GM19452 (cell line): ENCODE measurements at regions not wholly inside any gene's neighbourhood (a gene's known extent, or its start where the extent isn't known, plus 50 kb on each side); places are given as distances from the start of the nearest gene placed in this dataset.
"Not testable (repeated sequence)": the region's sequence is repeated elsewhere in the genome, so short reads cannot be mapped to it uniquely, and the experiment has no call there.

Experiments
- ATAC-seq: cut with Tn5 transposase; IDR thresholded peaks from one replicate; pipeline ENCODE4 v1.9.1; 2021; ENCODE audit not compliant: unreplicated experiment

DNA sequence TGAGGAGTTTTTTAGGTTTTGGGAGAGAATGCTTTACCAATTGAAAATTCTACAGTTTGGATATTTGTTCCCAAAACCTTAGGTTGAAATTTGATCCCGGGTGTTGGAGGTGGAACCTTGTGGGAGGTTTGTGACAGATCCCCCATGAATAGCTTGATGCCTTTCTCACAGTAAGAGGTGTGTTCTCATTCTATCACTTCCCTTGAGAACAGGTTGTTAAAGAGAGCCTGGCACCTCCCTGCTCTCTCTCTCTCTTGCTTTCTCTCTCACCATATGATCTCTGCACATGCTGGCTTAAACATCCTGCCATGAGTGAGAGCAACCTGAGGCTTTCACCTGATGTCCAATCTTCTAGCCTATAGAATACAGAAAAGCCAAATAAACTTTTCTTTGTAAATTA, 1475.5 kb upstream of the AGA start:
- ATAC-seq, result no peak

DNA sequence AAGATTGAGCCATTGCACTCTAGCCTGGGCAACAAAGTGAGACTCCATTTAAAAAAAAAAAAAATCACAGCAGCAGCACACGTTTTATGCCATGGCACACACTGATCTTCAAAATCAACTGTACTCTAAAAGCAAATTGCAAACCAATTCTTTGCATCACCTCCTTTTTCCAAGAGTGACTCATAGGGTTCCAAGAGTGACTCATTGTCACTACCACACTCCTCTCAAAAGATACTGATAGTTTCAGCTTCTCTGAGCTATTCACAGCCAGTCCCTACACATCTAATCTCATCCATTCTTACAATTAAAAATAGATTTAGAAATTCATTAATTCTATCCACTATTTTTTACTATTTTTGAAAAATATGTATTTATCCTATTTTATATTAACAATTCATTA, 1494.9 kb upstream of the AGA start:
- ATAC-seq, result no peak

DNA sequence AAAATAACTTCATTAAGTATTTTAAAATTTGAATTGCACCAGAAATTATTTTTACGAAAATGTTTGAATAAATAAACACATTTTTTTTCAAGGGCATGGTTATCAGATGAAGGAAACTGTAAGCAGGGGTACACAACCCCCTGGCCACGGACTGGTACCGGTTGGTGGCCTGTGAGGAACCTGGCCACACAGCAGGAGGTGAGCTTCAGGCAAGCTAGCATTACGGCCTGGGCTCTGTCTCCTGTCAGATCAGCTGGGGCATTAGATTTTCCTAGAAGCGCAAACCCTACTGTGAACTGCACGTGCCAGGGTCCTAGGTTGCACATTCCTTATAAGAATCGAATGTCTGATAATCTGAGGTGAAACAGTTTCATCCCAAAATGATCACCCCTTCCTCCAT, 1499.7 kb upstream of the AGA start:
- ATAC-seq, result no peak

DNA sequence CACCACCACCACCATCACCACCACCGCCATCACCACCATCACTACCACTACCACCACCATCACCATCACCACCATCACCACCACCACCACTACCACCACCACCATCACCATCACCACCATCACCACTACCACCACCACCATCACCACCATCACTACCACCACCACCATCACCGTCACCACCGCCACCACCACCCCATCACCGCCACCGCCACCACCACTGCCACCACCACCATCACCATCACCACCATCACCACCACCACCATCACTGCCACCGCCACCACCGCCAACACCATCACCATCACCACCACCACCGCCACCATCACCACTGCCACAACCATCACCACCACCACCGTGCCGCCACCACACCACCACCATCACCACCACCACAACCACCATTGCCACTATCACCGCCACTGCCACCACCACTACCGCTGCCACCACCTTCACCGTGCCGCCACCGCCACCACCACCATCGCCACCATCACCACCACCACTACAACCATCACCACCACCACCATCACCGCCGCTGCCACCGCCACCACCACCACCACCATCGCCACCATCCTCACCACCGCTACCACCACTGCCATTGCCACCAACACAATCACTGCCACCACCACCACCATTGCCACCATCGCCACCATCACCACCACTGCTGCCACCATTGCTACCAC, 1511.3 kb upstream of the AGA start:
- ATAC-seq, result no peak

DNA sequence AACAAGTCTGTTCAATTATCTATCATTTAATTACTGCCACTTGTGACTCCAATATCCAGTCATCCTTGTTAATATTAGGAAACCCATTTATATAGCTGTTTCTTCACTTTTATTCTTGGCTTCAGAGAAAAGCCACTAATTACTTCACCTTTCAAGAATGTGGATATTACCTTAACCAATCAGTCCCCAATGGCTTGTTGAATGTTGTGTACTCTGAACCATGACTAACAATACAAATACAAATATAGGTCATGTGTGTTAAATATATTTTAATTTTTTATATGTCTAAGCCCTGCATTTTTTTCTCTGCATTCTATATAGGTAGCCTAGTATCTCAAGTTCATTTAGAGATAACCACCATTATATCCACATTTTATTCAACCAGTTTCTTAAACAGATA, 1513.4 kb upstream of the AGA start:
- no peak for ATAC-seq

DNA sequence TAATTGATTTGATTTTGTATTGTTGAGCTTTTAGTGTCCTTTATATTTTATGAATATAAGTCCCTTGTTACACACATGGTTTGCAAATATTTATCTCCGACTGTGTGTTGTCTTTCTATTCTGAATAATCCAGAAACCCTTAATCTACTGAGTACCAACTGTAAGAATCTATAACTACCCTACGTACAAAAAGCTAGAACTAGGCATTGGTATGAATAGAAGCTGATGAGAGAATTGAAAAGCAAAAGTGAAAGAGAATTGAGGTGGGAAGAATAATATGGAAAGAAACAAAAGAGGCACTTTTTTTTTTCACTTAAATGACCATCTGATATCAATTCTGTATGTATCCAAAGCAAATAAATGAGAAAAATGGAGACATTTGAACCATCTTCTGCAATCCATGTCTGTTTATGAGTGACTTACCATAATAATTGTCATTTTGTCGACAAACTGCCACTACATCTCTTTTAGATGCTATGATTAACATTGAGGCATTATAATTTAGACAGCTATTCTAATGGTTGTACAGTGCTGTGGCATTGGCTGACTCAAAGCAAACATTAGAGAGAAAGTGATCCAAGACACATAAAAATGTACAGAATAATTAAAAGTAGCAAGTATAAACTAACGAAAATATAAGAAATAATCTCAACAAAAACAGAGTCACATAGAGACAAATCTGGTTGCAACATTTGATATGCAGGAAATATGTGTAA, 1516.6 kb upstream of the AGA start:
- no peak for ATAC-seq

DNA sequence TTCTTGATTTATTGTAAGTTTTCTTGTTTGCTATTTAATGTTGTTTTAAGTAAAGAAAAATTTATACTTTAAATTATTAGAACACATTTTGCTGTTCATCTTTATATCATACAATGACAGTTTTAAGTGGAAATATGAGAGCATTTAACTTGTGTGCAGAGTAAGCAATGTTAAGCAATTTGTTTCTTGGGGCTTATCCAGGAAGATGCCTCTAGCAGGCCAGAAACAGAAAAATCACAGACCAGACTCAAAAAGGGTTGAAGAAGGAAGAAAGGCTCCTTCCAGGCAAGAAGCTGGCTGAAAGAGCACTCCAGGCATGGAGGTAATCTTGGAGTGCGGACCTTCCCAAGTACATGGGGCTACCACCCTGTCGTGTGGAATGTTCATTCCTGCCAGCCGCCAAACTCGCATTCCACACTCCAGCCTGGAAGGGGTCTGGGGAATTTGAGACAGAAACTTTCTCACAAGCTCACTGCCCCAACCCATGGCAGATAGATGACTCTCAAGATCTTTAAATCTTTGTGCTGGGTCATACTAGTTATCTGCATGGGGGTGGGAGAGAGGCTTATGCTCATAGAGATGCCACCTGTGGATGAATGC, 1521.3 kb upstream of the AGA start:
- ATAC-seq, result no peak

DNA sequence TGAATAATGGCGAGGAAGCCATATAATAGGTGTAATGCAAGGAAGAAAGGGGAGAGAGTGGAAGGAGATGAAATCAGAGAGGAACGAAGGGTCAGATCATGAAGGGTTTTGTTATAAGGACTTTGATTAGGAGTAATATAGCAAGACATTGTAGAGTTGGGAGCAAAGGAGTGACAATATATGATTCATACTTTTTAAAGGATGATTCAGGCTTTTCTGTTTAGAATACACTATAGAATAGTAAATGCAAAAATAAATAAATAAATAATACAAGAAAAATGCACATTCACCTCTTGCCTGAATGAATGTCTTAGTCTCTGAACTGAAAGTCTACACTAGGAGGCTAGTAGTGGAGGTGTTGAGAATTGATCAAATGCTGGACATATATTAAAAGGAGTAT, 1524.4 kb upstream of the AGA start:
- no peak for ATAC-seq

DNA sequence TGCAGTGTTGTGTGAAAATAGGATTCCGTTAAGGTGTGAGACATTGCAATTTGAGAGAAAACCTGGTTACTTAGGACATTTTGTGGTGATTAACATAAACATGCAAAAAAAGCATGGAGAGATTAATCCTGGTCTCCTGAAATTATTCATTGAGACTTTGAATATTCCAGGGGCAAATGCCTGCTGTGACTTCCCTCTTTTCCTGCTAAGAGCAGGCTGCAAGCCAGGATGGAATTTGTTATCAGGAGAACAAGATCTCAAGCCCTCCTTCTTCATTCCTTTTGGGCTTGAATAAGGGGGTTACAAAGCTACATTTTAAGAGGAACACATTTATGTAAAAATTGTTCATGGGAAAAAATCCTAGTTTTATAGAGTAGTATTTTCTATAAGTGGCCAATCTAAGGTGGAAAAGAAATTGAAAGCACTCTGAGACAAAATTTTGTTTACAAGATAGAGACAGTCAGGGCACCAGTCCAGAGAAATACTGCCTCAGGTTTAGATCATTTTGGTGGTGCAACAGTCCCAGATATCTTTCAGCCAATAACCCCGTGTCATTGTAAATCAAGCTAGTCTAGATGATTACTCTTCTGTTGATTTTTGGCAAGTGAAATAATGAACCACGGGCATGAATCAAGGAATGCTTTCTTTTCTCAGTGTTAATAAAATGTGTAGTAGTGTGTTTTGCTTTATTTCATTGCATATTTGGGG, 1528.3 kb upstream of the AGA start:
- no peak for ATAC-seq

DNA sequence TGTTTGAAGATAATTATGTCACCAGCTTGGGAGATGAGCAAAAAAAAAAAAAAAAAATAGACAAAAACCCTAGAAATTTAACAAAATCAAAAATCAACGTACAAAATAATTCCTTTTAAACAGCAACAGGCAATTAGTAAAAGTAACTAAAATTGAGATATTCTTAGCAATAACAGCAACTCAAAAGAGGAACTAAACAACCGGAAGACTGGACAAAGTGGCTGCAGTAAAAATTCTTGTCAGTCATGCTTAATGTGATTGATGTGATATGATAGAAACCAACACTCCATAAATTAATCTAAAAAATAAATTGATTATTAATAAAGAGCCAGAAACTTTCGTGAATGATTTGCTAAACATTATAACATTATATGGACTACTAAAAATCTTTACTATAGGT, 1534.6 kb upstream of the AGA start:
- ATAC-seq, result no peak

DNA sequence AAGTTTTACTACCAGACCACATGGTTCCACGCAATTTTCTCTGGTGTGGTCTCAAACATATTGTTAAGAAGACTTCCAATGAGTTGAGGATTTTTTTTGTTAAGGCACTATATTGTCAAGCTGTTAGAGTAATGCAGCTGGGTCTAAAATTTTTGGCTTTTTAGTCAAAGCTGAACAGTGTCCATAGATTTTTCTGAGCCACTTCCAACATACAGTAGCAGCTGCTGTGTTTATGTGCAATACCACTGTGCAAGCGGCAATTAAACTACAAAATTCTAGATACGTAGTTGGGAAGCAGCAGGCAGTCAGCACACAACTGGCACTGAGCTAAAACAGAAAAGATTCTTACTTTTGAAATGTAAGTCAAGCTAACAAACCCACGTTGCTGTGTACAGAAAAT, 1551.1 kb upstream of the AGA start:
- ATAC-seq, result no peak

DNA sequence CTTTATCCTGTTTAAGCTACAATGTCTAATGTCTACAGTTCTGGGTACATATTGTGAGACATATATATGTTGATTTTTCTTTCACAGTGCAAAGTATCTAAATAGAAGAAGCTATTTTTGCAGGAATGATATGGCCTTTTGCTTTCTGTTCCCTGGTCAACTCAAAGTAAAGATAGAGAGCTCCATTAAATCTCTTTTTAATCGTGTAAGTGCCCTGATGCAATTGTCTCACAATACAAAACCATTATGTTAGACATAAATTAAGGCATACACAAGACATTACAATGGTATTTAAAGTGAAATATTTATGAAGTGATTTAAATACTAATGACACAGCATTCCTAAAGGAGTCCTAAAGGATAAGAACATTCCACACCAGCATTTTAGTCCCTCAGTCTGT, 1559.7 kb upstream of the AGA start:
- no peak for ATAC-seq

DNA sequence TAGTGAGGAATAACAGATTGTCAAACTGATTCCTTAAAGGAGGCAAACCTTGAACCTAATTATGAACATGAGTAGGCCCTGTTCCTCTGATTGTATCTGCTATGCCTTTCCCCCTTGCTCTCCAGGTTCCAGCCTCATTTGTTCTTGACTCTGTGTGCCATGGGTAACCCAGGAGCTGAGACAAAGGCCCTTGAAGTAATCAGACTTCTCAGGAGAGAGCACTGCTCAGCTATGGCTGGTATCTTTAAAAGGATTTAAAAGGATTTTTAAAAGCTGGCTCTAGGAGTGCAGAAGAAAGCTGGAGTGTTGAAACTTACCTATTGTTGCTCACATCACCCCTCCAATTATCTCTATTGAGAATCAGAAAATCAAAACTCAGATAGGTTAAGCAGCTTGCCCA, 1565.5 kb upstream of the AGA start:
- ATAC-seq, result no peak

DNA sequence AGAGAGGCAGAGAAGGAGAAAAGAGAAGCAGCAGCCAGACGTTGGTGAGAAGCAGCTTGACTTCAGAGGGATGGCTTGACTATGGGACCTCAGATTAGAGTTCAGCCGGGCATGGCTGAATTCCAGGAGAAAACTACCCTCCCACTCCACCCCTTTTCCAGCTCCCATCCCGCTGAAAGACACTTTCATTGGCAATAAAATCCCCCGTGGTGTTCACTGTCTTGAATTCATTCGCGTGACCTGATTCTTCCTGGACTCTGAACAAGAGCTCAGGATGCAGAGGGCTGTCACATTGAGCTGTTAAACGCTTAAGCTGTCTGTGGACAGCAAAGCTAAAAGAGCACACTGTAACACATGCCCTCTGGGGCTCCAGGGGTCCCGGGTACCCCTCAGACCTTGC, 1575.3 kb upstream of the AGA start:
- ATAC-seq, result no peak

DNA sequence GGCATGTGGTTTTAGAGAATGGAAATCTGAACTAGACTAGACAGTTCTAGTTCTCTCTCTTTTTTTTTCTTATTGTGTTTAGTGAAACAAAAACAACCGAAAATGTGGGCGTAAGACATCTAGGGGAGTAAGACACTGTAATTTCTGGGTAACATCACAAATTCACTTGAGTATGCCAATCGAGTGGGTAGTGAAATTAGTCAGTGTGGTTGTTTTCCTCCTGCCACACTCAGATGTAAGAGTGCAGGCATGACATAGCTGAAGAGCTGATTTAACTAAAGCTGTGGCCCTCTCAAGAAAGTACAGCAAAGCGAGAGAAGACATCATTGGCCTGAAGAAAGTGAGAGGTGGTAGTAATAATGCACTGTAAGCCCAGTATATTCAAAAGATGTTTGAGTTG, 1585.3 kb upstream of the AGA start:
- ATAC-seq, result no peak

DNA sequence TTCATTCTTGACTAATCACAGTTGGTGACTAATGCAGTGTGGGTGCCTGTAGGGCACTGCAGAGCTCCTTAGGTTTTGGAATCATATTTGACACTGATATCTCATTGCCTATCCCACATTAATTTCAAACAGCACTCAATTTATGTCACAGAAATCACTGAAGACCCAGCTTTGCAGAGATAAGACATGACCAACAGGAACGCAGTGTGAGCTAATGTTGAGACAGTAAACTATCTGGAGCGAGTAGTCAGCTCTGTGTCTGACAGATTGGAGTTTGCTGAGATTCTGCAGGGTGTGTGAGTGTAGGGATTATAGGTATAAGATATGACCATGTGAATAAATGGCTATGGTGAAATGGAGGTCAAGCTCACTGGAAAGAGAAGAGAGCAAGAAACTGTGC, 1586.1 kb upstream of the AGA start:
- ATAC-seq, result no peak

DNA sequence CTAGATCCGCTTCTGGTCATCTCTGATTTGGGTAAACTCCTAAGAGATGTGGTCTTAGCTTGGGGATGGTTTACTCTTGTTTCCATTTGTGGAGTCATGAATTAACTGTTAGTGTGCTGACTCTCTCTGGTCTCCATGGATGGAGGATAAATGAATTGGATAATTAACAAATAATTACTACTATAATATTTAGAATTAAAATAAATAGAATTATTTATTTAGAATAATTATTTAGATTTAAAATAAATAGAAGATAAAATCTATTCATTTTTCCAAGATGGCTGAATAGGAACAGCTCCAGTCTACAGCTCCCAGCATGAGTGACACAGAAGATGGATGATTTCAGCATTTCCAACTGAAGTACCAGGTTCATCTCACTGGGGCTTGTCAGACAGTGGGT, 1587.4 kb upstream of the AGA start:
- no peak for ATAC-seq

DNA sequence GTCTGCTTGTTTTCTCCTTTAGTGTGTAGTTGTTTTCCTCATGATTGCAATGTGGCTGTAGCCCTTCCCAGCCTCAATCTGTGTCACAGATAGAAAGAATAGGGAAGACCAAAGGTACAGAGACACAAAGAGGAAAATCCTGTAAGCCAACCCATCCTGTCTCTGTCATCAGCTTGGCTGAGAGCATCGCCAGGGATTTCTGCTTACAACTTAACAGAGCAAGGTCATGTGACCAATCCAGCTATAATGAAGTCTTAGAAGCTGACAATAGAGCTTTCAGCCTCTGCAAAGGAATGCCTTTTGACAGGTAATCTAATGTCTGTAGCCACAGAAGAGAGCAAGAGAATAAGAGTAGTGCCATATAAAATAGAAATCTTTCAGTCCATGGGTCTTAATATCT, 1598.0 kb upstream of the AGA start:
- no peak for ATAC-seq

DNA sequence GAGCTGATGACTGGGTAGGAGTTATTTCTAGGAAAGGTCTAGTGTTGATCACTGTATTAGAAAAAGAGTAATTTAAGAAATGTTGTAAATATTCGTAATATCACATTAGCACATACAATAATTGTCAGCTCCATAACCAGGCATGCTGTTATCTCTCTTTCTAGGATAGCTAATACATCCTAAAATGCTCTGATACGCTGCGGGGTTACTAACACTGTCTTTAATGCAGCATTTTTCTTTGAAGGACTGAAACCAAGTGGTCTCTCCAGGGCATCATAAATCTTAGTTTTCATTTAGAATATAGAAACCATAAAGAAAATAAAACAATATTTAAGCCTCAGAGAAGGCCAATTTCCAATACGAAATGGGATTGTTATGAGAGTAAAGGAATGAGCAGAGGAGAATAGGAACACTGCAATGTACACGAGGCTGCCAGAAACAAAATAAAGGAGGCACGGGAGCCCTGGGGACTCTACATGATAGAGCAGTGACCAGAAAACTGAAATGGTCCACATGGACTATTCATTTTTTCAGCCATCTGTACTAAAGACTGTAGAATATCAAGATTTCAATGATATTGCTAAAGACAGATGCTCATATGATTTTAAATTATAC, 1606.7 kb upstream of the AGA start:
- no peak for ATAC-seq

DNA sequence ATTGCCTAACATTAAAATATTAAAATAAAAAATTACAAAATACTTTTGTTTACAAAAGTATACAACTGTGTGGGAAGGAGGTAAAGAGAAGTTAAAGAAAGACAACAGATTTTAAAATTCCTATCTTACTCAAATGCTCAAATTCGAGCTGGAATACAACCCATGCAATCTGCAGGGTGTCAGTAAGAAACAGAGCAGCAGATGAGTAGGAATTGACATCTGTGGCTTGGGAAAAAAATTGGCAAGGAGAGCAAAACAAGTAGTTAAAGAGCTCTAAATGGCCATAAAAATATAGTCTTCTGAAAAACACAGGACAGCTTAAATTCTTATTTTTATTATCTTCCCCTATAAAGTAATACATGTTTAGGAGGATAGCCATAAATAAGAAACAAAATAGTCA, 1609.0 kb upstream of the AGA start:
- no peak for ATAC-seq

DNA sequence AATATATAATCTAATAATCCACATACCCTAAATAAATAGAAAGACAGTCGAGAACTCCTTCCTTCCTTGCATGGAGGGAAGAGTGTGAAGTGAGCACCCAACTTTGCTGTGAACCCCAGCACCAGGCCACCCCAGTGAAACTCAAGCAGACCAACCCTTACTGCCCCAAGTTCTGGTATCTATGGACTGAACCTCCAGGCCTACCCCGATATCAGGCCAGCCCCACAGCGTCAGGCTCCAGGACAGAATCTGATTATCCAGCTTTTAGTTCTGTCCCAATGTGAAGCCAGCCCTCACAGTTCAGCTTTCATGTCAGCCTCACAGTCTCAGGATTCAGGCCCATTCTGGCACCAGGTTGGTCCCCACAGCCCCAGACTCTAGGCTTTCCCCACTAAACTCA, 1617.2 kb upstream of the AGA start:
- no peak for ATAC-seq

DNA sequence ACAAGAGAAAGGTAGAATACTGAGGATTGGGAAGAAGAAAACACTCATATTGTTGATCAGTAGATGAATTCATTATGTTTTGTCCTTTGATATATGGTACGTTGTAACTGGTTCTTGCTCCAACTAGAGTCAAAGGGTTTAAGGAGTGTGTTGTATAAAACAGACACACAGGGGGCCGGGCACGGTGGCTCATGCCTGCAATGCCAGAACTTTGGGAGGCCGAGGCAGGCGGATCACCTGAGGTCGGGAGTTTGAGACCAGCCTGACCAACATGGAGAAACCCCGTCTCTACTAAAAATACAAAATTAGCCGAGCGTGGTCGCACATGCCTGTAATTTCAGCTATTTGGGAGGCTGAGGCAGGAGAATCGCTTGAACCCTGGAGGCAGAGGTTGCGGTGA, 1624.0 kb upstream of the AGA start:
- not testable (repeated sequence) for ATAC-seq
